NCI-H187 (cell line): ENCODE measurements at regions not wholly inside any gene's neighbourhood (a gene's known extent, or its start where the extent isn't known, plus 50 kb on each side); places are given as distances from the start of the nearest gene placed in this dataset.
A peak's percentile ranks its signal among the peaks of the same experiment; 100 is the strongest.
"Not testable (repeated sequence)": the region's sequence is repeated elsewhere in the genome, so short reads cannot be mapped to it uniquely, and the experiment has no call there.

Source experiments
- DNase-seq, 2 experiments: peaks; one replicate each; lab custom pipeline; 2025; lab: John Stamatoyannopoulos, UW

DNA sequence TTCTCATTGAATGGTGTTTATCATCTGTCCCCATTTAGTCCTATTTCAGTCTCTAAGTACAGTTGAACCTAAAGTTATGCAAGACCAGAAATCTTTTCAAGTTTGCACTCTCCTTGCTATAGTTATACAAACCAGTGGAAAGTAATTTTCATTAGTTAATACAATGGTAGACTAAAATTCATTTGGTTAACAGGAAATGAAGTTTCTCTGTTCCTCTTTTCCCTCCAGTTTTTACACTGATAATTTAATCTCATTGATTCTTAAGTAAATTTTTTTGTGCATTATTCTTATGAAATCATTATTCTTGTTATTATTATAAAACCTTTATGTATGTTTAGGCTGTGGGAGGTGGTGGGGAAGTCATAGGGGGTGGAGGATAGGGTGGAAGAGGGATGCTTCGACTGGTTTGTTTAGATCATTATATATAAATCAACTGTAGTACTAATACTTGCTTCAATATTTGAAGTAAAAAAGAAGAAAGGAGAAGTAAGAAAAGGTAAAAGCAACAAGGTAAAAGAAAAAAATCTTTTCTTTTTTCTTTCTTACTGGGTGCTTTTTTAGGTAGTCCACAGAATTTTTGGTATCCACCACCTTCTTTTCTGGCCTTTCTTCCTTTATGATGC is 104.1 kb downstream of the GPR85 start:
- no peak for DNase-seq

DNA sequence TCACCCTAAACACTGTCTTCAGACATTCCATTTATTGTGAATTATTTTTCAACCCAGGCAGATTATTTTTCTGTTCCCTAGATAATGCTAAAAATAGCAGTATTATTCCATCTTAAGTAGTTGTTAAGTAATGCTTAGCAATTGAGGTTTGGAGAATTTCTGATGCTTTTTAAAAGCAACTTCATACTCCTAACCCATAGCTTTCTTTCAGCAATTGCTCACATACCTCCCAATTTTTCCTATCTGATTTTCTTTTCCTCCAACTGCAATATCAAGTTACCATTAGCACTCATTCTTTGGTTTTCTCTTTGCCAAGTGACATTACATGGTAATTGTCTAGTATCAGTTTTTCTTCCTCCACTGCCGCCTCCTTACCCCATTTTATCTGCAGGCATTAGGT is 104.7 kb downstream of the GPR85 start:
- DNase-seq = no peak

- not testable (repeated sequence) for DNase-seq
These were observed 107.6 kb downstream of the GPR85 start for GRCh38 chr7:112979055-112979454.

DNA sequence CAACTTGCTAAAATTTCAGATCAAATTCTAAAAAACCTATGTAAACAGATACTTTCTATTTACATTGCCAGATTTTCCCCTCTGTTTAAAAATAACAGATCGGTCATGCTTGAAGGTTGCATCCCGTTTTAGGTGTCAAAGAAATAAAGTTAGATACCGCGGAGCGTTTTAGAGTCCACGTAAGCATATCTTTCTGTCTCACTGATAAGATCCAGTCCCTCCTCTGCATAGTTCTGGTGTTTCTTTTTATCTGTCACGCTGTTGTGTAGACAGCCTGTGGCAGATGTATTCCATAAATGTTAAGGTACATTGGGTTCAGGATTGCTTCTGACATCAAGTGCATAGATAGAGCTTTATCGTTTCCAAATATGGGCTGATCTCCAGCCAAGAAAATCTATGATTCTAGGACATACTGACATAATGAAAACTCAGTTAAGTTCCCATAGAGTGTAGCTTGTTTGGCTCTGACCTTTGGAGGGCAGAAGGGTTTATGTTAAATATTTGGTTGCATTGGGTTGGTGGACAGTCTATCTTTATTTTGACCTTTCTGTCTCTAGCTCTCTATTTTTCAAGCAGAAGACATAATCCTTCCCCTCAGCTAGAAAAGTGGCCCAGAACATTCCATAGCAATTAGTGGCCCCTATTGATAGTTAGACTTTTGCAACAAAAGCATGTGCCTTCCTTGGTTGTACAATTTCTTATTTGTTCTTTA is 109.2 kb downstream of the GPR85 start:
- DNase-seq = not testable (repeated sequence)

DNA sequence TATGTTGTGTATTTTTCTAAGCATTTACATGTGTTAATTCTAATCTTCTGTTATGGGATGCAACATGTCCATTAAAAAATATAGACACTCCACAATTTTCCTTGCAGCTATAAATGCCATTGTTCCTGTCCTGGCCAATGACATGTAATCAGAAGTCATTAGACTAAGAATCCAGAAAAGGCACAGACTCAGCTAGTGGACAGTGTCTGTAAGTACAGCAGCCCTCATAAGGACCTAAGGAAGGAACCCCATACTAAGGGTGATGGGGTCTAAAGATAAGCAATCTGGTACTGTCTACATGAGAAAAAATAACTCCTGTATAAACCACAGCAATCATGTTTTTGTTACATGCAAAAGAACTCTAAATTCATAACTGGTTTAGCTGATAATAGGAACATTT is 115.9 kb downstream of the GPR85 start:
- DNase-seq = no peak

GRCh38 chr7:112969946-112970345 is 116.7 kb downstream of the GPR85 start:
- DNase-seq = no peak

DNA sequence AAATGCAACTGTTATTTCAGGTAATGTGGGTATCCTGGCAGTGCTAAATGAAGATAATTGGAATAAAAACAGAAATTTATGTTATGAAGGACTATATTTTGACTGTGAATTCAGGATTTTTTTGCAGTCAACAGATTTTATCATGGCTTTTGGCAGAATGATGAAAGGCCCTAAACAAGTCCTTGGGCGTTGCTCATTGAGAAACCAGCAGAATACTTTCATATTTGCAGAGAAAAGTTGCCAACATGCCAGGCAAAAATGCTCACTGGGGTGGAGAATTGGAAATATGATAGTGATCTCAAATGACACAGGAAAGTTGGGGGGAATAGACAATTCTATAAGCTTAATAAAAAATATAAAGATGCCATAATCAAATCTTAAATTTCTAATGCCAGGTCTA is 121.1 kb downstream of the GPR85 start:
- no peak for DNase-seq

DNA sequence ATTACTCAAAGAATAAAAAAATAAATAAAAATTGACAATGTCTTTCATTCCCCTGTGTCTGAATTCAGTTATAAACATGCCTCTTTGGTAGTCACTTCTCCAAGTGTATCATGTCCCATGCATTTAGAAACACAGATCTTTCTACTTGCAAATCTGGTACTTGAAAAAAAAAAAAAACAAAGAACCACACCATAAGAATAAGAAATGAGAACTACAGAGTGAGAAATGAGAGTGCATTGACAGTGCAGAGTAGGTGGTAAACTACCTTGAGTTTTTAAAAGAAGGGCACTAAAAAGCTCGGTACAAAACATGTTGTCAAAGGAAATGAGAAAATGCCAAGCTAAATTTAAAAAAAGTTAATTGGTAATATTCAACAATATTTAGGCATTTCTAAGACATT is 123.0 kb downstream of the GPR85 start:
- no peak for DNase-seq

DNA sequence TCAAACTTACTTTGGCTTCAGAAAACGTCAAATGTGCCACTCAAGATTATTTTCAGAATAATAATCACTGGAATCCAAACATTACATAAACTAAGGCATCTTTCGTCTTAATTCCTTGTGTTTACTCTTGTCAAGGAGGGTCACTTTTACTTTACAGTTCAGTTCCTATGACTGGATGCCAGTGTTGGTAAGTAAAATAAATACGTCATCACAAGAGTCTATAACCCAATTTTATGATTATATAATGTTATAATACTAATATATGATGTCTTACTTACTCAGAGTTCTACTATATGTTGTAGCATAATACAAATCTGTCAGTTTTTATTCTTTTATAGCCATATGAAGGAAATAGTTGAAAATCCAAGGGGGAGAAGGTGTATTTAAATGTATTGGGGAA is 123.8 kb downstream of the GPR85 start:
- DNase-seq = no peak

DNA sequence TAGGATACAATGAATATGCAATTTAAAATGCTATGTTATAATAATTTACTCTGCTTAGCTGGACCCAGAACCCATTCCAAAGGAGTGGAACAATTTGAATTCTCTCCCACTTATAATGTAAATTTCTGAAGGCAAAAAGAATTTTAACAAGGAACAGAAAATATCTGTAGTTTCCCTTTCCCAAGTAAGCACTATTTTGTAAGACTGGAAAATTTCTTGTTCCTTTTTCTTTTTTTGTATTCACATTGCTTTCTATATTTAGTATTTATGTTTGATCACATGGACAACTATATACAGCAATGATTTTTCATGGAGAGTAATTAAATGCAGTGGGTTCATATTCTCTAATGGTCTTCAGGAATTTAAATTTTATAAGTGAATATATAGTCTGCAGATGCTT is 127.4 kb downstream of the GPR85 start:
- no peak for DNase-seq

DNA sequence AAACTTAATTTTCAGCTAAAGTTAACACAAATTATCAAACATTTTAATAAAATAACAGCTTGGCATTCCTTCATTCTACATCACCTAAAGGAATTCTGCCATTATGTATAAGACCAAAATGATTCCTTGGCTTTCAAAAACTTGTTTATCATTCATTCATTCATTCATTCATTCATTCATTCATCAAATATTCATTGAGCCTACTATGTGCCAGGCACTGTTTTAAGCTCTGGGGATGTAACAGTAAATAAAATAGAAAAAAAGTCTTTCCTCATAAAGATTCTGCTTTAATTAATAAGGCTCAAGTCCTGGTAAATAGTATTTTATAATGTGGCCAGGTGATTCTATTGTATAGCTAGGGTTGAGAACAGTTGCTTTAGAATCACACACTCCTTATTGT is 127.9 kb downstream of the GPR85 start:
- no peak for DNase-seq

- no peak for DNase-seq
These were observed 128.7 kb downstream of the GPR85 start for GRCh38 chr7:112957901-112958300.

- not testable (repeated sequence) for DNase-seq
These were observed 133.6 kb downstream of the GPR85 start for GRCh38 chr7:112953031-112953430.

GRCh38 chr7:112951070-112951469 is 135.6 kb downstream of the GPR85 start:
- DNase-seq = no peak

DNA sequence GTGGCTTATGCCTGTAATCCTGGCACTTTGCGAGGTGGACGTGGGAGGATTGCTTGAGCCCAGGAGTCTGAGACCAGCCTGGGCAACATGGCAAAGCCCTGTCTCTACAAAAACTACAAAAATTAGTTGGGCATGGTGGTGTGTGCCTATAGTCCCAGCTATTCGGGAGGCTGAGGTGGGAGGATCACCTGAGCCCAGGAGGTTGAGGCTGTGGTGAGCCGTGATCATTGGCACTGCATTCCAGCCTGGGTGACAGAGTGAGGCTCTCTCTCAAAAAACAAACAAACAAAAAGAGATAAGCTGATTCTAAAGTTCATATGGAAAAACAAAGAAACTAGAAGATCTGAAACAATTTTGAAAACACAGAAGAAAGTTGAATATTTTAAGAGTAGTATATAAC is 136.9 kb downstream of the GPR85 start:
- DNase-seq = not testable (repeated sequence)

GRCh38 chr7:112946350-112946749 is 140.3 kb downstream of the GPR85 start:
- DNase-seq = no peak

DNA sequence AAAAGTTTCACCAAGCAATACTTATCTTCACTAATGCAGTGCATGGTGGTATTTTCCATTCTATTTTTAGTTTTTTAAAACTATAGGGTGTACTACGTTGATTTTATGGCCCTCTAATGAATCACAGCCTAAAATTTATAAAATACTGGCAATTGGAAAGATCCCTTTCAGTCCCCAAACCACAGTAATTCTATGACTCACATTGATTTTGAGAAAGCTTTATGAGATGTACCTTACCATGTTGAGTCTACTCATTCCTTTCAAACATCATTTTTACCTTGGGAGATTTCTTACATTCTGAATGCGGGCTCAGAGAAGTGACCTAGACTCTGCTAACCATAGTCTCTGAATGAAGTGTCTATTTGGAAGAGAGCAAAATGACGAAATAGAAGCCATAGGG is 141.6 kb downstream of the GPR85 start:
- DNase-seq = no peak

DNA sequence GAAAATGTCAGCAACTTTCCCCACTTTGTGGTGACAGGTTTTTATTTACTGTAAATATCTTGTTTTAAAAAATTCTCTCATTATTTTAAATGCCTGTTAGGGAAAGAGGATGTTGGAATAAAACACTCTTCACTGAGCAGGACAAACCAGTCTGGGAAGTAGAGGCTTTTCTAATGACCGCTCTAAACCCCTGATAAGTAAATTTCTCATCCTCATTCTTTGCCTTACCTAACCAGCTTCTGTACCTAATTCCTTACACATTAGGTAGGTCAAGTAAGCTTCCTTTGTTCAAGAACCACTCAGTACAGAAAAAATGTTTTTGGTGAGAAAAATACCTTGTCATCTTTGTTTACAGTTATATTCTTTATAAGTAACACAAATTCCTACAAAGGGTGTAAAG is 143.6 kb downstream of the GPR85 start:
- no peak for DNase-seq

GRCh38 chr7:112942125-112942524 is 144.5 kb downstream of the GPR85 start:
- not testable (repeated sequence) for DNase-seq

DNA sequence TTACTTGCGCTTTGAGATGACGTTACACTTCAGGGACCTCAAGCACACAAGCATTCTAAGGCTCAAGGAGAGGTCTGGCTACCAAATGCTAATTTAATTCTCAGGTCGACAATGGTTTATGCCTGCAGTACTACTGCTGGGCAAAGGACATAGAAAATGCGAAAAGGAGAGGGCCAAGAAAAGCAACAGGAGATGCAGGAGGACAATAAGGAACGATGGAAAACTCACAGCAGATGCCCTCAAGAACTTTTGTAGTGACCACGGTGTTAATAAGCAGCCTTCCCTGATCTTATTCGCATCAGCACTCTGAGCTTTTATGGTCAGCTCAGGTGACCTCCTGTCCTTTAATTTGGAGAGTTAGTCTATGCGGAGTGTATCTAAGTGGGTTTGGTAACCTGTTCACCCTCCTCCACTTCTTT is 146.3 kb downstream of the GPR85 start:
- peak in 1 of 2 experiments; percentile 81 for DNase-seq

DNA sequence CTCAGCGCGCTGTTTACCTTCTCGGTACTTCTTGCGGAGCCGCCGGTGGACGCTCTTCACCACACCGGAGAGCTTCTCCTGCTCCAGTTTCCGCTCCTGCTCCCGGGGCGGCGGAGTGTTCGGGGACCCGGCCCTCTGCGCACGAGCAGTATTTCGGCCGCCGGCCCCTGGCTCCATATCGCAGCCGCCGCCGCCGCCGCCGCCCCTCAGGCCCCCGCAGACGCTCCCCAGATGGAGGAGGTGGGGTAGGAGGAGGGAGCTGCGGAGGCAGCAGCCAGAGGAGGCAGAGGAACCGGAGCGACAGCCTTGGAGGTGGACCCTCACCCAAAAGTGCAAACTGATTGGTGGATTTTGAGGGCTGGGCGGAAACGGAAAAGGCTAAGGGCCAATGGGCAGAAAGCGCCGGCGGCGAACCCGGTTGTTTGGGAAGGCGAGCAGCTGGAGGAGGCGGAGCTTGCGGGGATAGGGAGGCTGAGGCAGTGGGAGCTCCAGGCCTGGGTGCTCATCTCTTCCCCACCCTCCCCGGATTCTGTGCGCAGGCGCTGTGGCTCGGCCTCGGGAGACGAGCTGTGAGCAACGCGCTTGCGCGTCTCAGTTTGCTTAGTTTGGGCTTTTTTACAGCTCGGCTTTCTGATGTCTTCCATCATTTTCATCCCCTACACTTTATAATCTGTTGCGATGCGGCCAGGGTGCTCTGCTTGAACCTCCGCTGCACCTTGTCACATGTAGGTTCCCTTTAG is 146.9 kb downstream of the GPR85 start:
- DNase-seq = peak; percentile 99

DNA sequence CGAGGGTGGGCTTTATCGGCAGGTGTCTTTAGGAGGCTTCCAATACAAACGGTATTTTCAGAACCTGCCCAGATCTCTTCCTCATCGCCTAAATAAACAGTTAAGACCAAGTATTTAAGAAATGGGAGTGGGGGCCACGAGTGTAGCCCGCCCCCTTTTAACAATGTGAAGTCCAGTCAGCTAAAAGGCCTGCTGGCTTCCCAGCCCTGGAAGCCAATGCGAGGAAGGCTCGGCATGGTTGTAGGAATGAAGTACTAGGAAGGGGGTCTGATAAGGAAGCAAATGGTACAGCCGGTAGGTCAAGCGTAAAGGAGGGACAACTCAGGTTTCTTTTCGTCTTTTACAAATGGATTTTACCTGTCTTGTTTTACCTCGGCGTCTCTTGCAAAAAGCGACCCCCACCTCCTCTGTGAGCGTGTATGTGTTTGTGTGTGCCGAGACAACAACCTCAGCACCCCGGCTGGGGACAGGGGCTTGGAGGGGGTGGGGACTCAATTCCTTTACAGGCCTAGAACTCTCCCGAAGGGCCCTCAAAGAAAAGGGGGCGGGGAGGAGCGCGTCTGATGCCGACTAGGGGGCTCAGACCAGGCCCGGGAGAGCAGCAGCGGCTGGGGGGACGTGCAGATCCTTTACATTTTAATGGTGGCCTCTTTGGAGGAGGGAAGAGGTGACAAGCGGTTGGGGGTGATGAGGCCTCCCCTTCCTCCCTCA is 147.6 kb downstream of the GPR85 start:
- no peak for DNase-seq
